Thoracic aorta (tissue), 2 donors: ENCODE measurements at regions not wholly inside any gene's neighbourhood (a gene's known extent, or its start where the extent isn't known, plus 50 kb on each side); places are given as distances from the start of the nearest gene placed in this dataset.

Source experiments
- ATAC-seq: fragments of 150-250 bp; one replicate; pipeline ENCODE4 v1.8.0; 2017; ENCODE audit warnings: low read depth; ENCODE audit not compliant: insufficient number of reproducible peaks, low FRiP score
- DNase-seq: peaks from one replicate; pipeline ENCODE4 v3.0.0-alpha.2; 2020; ENCODE audit warnings: low spot score
- H3K27ac ChIP-seq, 2 donors: fragments of 200-600 bp; sonication (generic); 1 replicate in 1 of 2; 2 replicates in 1 of 2; pipeline ENCODE4 v1.5.1; 2016; ENCODE audit warnings: mild to moderate bottlenecking in 2 of 2, moderate library complexity in 2 of 2
- H3K27me3 ChIP-seq: fragments of 200-600 bp; sonication (generic); replicated peaks from 2 replicates; pipeline ENCODE4 v1.6.0; 2016; ENCODE audit warnings: mild to moderate bottlenecking; ENCODE audit not compliant: insufficient read depth
- H3K36me3 ChIP-seq: fragments of 200-600 bp; sonication (generic); one replicate; pipeline ENCODE4 v1.5.1; 2016
- H3K4me1 ChIP-seq, 2 donors: fragments of 200-600 bp; sonication (generic); 1 replicate in 1 of 2; 2 replicates in 1 of 2; pipeline versions ENCODE4 v1.5.1 to v1.6.0; 2016; ENCODE audit warnings: low read depth in 2 of 2, mild to moderate bottlenecking in 1 of 2; ENCODE audit not compliant: control insufficient read depth in 1 of 2
- H3K4me3 ChIP-seq: fragments of 200-600 bp; sonication (generic); 2 replicates; pipeline ENCODE4 v1.5.1; 2016; ENCODE audit warnings: mild to moderate bottlenecking
- H3K9me3 ChIP-seq: fragments of 200-600 bp; sonication (generic); 2 replicates; pipeline ENCODE4 v1.5.1; 2016
- CTCF ChIP-seq: fragments of 200-600 bp; sonication (generic); IDR thresholded peaks from one replicate; pipeline ENCODE4 v1.5.1; 2019; ENCODE audit warnings: antibody characterized with exemption

DNA sequence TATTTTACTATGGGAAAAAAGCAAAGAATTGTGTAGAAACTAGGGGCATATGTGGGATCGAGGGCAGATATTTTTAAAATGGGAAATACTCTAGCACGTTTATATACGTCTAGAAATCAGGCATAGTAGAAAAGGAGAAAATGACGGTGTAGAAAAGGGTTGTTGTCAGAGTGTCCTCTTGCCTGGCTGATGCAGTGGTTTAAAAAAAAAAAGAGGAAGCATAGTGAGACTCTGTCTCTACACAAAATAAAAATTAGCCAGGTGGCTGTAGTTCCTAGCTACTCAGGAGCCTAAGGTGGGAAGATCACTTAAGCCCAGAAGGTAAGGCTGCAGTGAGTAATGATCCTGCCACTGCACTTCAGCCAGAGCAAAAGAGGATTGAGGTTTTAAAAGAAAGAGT is 64.7 kb upstream of the LRRC7 start:
- no peak overlapping the region for H3K4me3 ChIP-seq
- H3K4me1 ChIP-seq = no peaks in the 10 kb centered on the region
- H3K9me3 ChIP-seq = no peaks in the 10 kb centered on the region
- no peak for TF ChIP-seq CTCF
- no peaks in the 10 kb centered on the region for H3K27me3 ChIP-seq
- no peaks in the 10 kb centered on the region for H3K36me3 ChIP-seq
- H3K27ac ChIP-seq = no peak overlapping the region
- ATAC-seq = no peak
- no peak for DNase-seq

GRCh38 chr1:69504730-69505252 is 62.9 kb upstream of the LRRC7 start:
- no peaks in the 10 kb centered on the region for H3K4me1 ChIP-seq
- H3K4me3 ChIP-seq = no peak overlapping the region
- DNase-seq = no peak
- no peaks in the 10 kb centered on the region for H3K36me3 ChIP-seq
- no peak overlapping the region for H3K27ac ChIP-seq
- no peak for ATAC-seq
- no peaks in the 10 kb centered on the region for H3K27me3 ChIP-seq
- TF ChIP-seq CTCF = no peak
- H3K9me3 ChIP-seq = no peaks in the 10 kb centered on the region

DNA sequence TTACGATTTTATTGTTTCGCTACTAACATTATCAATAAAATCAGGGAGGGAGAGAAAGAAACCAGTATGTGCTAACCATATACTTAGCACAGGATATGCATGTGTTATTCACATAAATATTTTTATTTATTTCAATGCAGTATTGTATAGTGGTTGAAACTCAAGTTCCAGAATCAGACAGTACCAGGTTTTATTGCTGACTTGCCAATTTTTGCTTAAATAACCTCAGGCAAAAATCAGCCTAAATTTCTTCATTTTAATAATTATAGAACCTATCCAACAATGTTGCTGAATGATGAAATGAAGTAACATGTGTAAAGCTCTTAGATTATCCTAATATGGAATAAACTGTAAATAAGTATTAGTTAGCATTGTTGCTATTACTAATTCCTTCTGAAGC is 61.4 kb upstream of the LRRC7 start:
- Histone ChIP-seq H3K9me3 (no peaks in the 10 kb centered on the region), H3K27ac (no peak overlapping the region), H3K4me1 (no peaks in the 10 kb centered on the region), H3K27me3 (no peaks in the 10 kb centered on the region), H3K4me3 (no peak overlapping the region), H3K36me3 (no peaks in the 10 kb centered on the region)
- TF ChIP-seq CTCF = no peak
- DNase-seq (no peak), ATAC-seq (no peak)

GRCh38 chr1:69506721-69507120 is 61.0 kb upstream of the LRRC7 start:
- TF ChIP-seq CTCF = no peak
- Histone ChIP-seq H3K27ac (no peak overlapping the region), H3K27me3 (no peaks in the 10 kb centered on the region), H3K4me3 (no peak overlapping the region), H3K9me3 (no peaks in the 10 kb centered on the region), H3K36me3 (no peaks in the 10 kb centered on the region), H3K4me1 (no peaks in the 10 kb centered on the region)
- ATAC-seq (no peak), DNase-seq (no peak)

GRCh38 chr1:69510026-69510425 is 57.7 kb upstream of the LRRC7 start:
- TF ChIP-seq CTCF = no peak

More at GRCh38 chr1:69510026-69510425, 57.7 kb upstream of the LRRC7 start:
- no peak overlapping the region for H3K27ac ChIP-seq
- H3K4me3 ChIP-seq = no peak overlapping the region
- DNase-seq (no peak), ATAC-seq (no peak)
- H3K27me3 ChIP-seq = no peaks in the 10 kb centered on the region
- H3K9me3 ChIP-seq = no peaks in the 10 kb centered on the region
- H3K4me1 ChIP-seq = no peaks in the 10 kb centered on the region
- H3K36me3 ChIP-seq = no peaks in the 10 kb centered on the region
